CD14-positive monocyte (primary cell): ENCODE measurements at regions not wholly inside any gene's neighbourhood (a gene's known extent, or its start where the extent isn't known, plus 50 kb on each side); places are given as distances from the start of the nearest gene placed in this dataset.

Experiments used
- DNase-seq, 3 donors: peaks; one replicate each; pipeline ENCODE4 v3.0.0-alpha.2; 2011 to 2022
- H2AFZ ChIP-seq: 2 replicates; pipeline ENCODE4 v1.6.0; 2012; ENCODE audit warnings: mild to moderate bottlenecking, low read depth, low read length, inconsistent platforms; ENCODE audit not compliant: insufficient read depth, poor library complexity, severe bottlenecking
- H3K27ac ChIP-seq, 2 donors: 1 replicate in 1 of 2; 2 replicates in 1 of 2; pipeline ENCODE4 v1.5.1; 2012 to 2013; ENCODE audit warnings: low read length in 2 of 2, control low read depth in 1 of 2, inconsistent platforms in 1 of 2, low read depth in 1 of 2, mild to moderate bottlenecking in 1 of 2
- H3K27me3 ChIP-seq, 2 donors: one replicate each; pipeline versions ENCODE4 v1.6.0 to v1.6.1; 2011 to 2013; ENCODE audit warnings: low read length in 2 of 2; ENCODE audit not compliant: control insufficient read depth in 2 of 2, insufficient read depth in 2 of 2
- H3K36me3 ChIP-seq, 2 donors: replicated peaks in 1 of 2; 1 replicate in 1 of 2; 2 replicates in 1 of 2; pipeline versions ENCODE4 v1.5.1 to v1.6.1; 2012 to 2013; ENCODE audit warnings: low read length in 2 of 2, control low read depth in 1 of 2, inconsistent platforms in 1 of 2, mild to moderate bottlenecking in 1 of 2; ENCODE audit not compliant: insufficient read depth in 2 of 2, control insufficient read depth in 1 of 2
- H3K4me1 ChIP-seq, 2 donors: 1 replicate in 1 of 2; 2 replicates in 1 of 2; pipeline versions ENCODE4 v1.5.1 to v1.6.1; 2012 to 2013; ENCODE audit warnings: low read length in 2 of 2, control low read depth in 1 of 2, inconsistent platforms in 1 of 2, mild to moderate bottlenecking in 1 of 2, moderate library complexity in 1 of 2; ENCODE audit not compliant: insufficient read depth in 2 of 2, control insufficient read depth in 1 of 2
- H3K4me2 ChIP-seq: replicated peaks from 2 replicates; pipeline ENCODE3; 2012; ENCODE audit warnings: low read length, moderate library complexity, mild to moderate bottlenecking; ENCODE audit not compliant: poor library complexity, severe bottlenecking; ENCODE audit errors: extremely low read depth
- H3K4me3 ChIP-seq, 3 experiments: fragments of 200-600 bp in 1 of 3; sonication (generic) in 1 of 3; replicated peaks in 1 of 3; 1 replicate in 2 of 3; 2 replicates in 1 of 3; pipeline ENCODE4 v1.5.1; 2011 to 2013; ENCODE audit warnings: low read length in 3 of 3, mild to moderate bottlenecking in 3 of 3, control low read depth in 2 of 3, low read depth in 2 of 3, inconsistent platforms in 1 of 3, moderate library complexity in 1 of 3
- H3K79me2 ChIP-seq: 2 replicates; pipeline ENCODE4 v1.6.0; 2012; ENCODE audit warnings: mild to moderate bottlenecking, control low read depth, inconsistent platforms, low read length, moderate library complexity; ENCODE audit not compliant: insufficient read depth
- H3K9ac ChIP-seq: 2 replicates; pipeline ENCODE4 v1.6.0; 2017; ENCODE audit warnings: low read length, mild to moderate bottlenecking; ENCODE audit not compliant: insufficient read depth, poor library complexity, severe bottlenecking
- H3K9me3 ChIP-seq, 2 donors: replicated peaks in 1 of 2; 1 replicate in 1 of 2; 2 replicates in 1 of 2; pipeline versions ENCODE4 v1.5.1 to v1.6.1; 2012 to 2013; ENCODE audit warnings: low read length in 2 of 2, control low read depth in 1 of 2; ENCODE audit not compliant: control insufficient read depth in 1 of 2, insufficient read depth in 1 of 2
- H4K20me1 ChIP-seq: 2 replicates; pipeline ENCODE4 v1.6.0; 2012; ENCODE audit warnings: mild to moderate bottlenecking, low read length, control low read depth, moderate library complexity; ENCODE audit not compliant: insufficient read depth
- H3K27ac Mint-ChIP-seq, 7 donors: one replicate each; pipeline ENCODE4 v1.8.0; 2020; ENCODE audit warnings: mild to moderate bottlenecking in 7 of 7, mixed read lengths in 7 of 7, moderate library complexity in 6 of 7, inconsistent platforms in 2 of 7
- H3K27me3 Mint-ChIP-seq, 3 donors: one replicate each; pipeline ENCODE4 v1.8.0; 2021 to 2022; ENCODE audit warnings: low read depth in 3 of 3, mild to moderate bottlenecking in 3 of 3, mixed read lengths in 3 of 3, moderate library complexity in 3 of 3, inconsistent platforms in 1 of 3
- H3K36me3 Mint-ChIP-seq, 2 donors: one replicate each; pipeline ENCODE4 v1.8.0; 2020; ENCODE audit warnings: mixed read lengths in 2 of 2, inconsistent platforms in 1 of 2, mild to moderate bottlenecking in 1 of 2
- H3K4me1 Mint-ChIP-seq: one replicate; pipeline ENCODE4 v1.8.0; 2020; ENCODE audit warnings: mild to moderate bottlenecking, mixed read lengths
- H3K4me3 Mint-ChIP-seq, 2 donors: one replicate each; pipeline ENCODE4 v1.8.0; 2020; ENCODE audit warnings: mild to moderate bottlenecking in 2 of 2, mixed read lengths in 2 of 2, moderate library complexity in 1 of 2
- H3K9me3 Mint-ChIP-seq, 7 donors: one replicate each; pipeline ENCODE4 v1.8.0; 2020 to 2022; ENCODE audit warnings: mixed read lengths in 7 of 7, mild to moderate bottlenecking in 6 of 7, moderate library complexity in 6 of 7, inconsistent platforms in 2 of 7
- CTCF ChIP-seq: fragments of 200-600 bp; IDR thresholded peaks from one replicate; pipeline ENCODE4 v1.8.0; 2022; ENCODE audit warnings: antibody characterized with exemption, mild to moderate bottlenecking
- WGBS: methylation state at CpG from one replicate; pipeline ENCODE4 v1.1.5; 2013; ENCODE audit warnings: missing lambda C conversion rate; ENCODE audit not compliant: insufficient coverage; 5-methylcytosine and 5-hydroxymethylcytosine counted together
- intact Hi-C, 2 donors: fragments of 100-400 bp; cut with micrococcal nuclease; formaldehyde crosslinking; loops; one replicate each; pipeline versions ENCODE4 v1.15.0 to v1.15.1; 2023

GRCh38 chr13:64928696-64929499 lies 2301.2 kb downstream of the PCDH9 start:
- Mint-ChIP-seq H3K27me3 (no peaks in the 10 kb centered on the region), H3K27ac (no peak overlapping the region), H3K36me3 (no peaks in the 10 kb centered on the region), H3K4me1 (no peaks in the 10 kb centered on the region), H3K9me3 (peaks cover 0 to 10% (median 6%) of the 10 kb centered on the region in 7 donors), H3K4me3 (no peak overlapping the region)
- Histone ChIP-seq H3K9ac (no peak overlapping the region), H3K27ac (no peak overlapping the region), H3K9me3 (peaks cover 11 to 16% of the 10 kb centered on the region in 2 donors), H3K79me2 (no peaks in the 10 kb centered on the region), H3K4me2 (no peak overlapping the region), H2AFZ (no peak overlapping the region), H4K20me1 (no peaks in the 10 kb centered on the region), H3K36me3 (no peaks in the 10 kb centered on the region), H3K4me3 (no peak overlapping the region), H3K4me1 (no peaks in the 10 kb centered on the region), H3K27me3 (no peaks in the 10 kb centered on the region)
- intact Hi-C loops = no loop called here
- DNase-seq = no peak
- WGBS = no CpG with 5 or more reads among the region's 3 CpGs
- no peak for TF ChIP-seq CTCF

GRCh38 chr13:64925727-64926126 lies 2304.4 kb downstream of the PCDH9 start:
- no peaks in the 10 kb centered on the region for H3K36me3 Mint-ChIP-seq
- intact Hi-C loops = no loop called here
- no peak for TF ChIP-seq CTCF
- no peaks in the 10 kb centered on the region for H3K27me3 Mint-ChIP-seq
- H3K4me1 Mint-ChIP-seq = no peaks in the 10 kb centered on the region
- DNase-seq = no peak
- Histone ChIP-seq H3K27ac (no peak overlapping the region), H3K79me2 (no peaks in the 10 kb centered on the region), H2AFZ (no peak overlapping the region), H3K4me1 (no peaks in the 10 kb centered on the region), H3K4me2 (no peak overlapping the region), H3K36me3 (no peaks in the 10 kb centered on the region), H3K4me3 (no peak overlapping the region), H4K20me1 (no peaks in the 10 kb centered on the region), H3K9me3 (peaks cover 11 to 16% of the 10 kb centered on the region in 2 donors), H3K27me3 (no peaks in the 10 kb centered on the region), H3K9ac (no peak overlapping the region)
- no peak overlapping the region for H3K27ac Mint-ChIP-seq
- H3K4me3 Mint-ChIP-seq = no peak overlapping the region
- 95% methylated on average over 14 of the region's 22 CpGs for WGBS
- H3K9me3 Mint-ChIP-seq = peaks cover 0 to 8% (median 7%) of the 10 kb centered on the region in 7 donors
